Thyroid gland (tissue), 4 donors: ENCODE measurements at regions not wholly inside any gene's neighbourhood (a gene's known extent, or its start where the extent isn't known, plus 50 kb on each side); places are given as distances from the start of the nearest gene placed in this dataset.

Experiments
- DNase-seq, 2 donors: peaks; one replicate each; pipeline ENCODE4 v3.0.0-alpha.2; 2019
- H3K27ac ChIP-seq, 3 donors: fragments of 200-600 bp; sonication (generic); 1 replicate in 2 of 3; 2 replicates in 1 of 3; pipeline ENCODE4 v1.5.1; 2016 to 2019; ENCODE audit warnings: mild to moderate bottlenecking in 1 of 3, moderate library complexity in 1 of 3
- H3K27me3 ChIP-seq: fragments of 200-600 bp; sonication (generic); one replicate; pipeline ENCODE4 v1.5.1; 2019
- H3K36me3 ChIP-seq, 2 donors: fragments of 200-600 bp; sonication (generic); one replicate each; pipeline ENCODE4 v1.5.1; 2016 to 2019
- H3K4me1 ChIP-seq, 2 donors: fragments of 200-600 bp; sonication (generic); one replicate each; pipeline ENCODE4 v1.5.1; 2017 to 2019
- H3K4me3 ChIP-seq, 3 donors: fragments of 200-600 bp; sonication (generic); replicated peaks in 1 of 3; 1 replicate in 2 of 3; 2 replicates in 1 of 3; pipeline ENCODE4 v1.5.1; 2016; ENCODE audit warnings: mild to moderate bottlenecking in 1 of 3
- H3K9me3 ChIP-seq: fragments of 200-600 bp; sonication (generic); one replicate; pipeline ENCODE4 v1.5.1; 2017
- CTCF ChIP-seq, 6 experiments: fragments of 200-600 bp in 3 of 6; fragments of 450-650 bp in 3 of 6; sonication (generic) in 3 of 6; IDR thresholded peaks; one replicate each; pipeline ENCODE4 v1.5.1; 2016 to 2019; ENCODE audit warnings: antibody characterized with exemption in 6 of 6, mild to moderate bottlenecking in 2 of 6, inconsistent platforms in 1 of 6, moderate library complexity in 1 of 6
- POLR2A ChIP-seq, 2 donors: fragments of 450-650 bp; IDR thresholded peaks; one replicate each; pipeline ENCODE4 v1.6.1; 2017; ENCODE audit warnings: antibody characterized with exemption in 2 of 2, mild to moderate bottlenecking in 2 of 2, moderate library complexity in 1 of 2
- WGBS, 2 donors: methylation state at CpG; one replicate each; pipeline ENCODE4 v1.1.5; 2017; 5-methylcytosine and 5-hydroxymethylcytosine counted together
- intact Hi-C: fragments of 100-400 bp; cut with DNase I; formaldehyde crosslinking; loops from one replicate; pipeline ENCODE4 v1.15.1; 2023

- no peak for TF ChIP-seq POLR2A (IDR thresholded peaks at IDR 0.05)
- no peak for TF ChIP-seq CTCF (IDR thresholded peaks at IDR 0.05)
- 78 to 85% methylated on average over 2 of the region's 2 CpGs for whole genome bisulfite sequencing, 2 donors
- Histone ChIP-seq H3K4me3 (no peak overlapping the region), H3K27me3 (no peaks in the 10 kb centered on the region), H3K36me3 (no peaks in the 10 kb centered on the region), H3K4me1 (peaks cover 0 to 1% of the 10 kb centered on the region in 2 donors), H3K9me3 (no peaks in the 10 kb centered on the region), H3K27ac (no peak overlapping the region)
- no peak for DNase-seq
- intact Hi-C loops, result loop anchor here (10.0 kb wide), 1 partner anchor 217 kb away; no protein-coding TSS in a partner anchor
Measured at GRCh38 chr1:165147799-165148198, 208.7 kb downstream of the LMX1A start.

- TF ChIP-seq CTCF (IDR thresholded peaks at IDR 0.05) (peak; percentile 35 to 81 (median 63)), POLR2A (IDR thresholded peaks at IDR 0.05) (no peak)
- H3K27ac ChIP-seq, result no peak overlapping the region
- peak; percentile 60 to 72 for DNase-seq
- H3K4me3 ChIP-seq, result no peak overlapping the region
- no peaks in the 10 kb centered on the region for H3K4me1 ChIP-seq
- 21 to 22% methylated on average over 12 of the region's 12 CpGs for WGBS, 2 donors
- H3K9me3 ChIP-seq, result no peaks in the 10 kb centered on the region
- H3K27me3 ChIP-seq, result no peaks in the 10 kb centered on the region
- intact Hi-C loops, result loop anchor here (10.0 kb wide), 1 partner anchor 220 kb away; no protein-coding TSS in a partner anchor
- H3K36me3 ChIP-seq, result no peaks in the 10 kb centered on the region
Measured at GRCh38 chr1:165144757-165145397, 211.6 kb downstream of the LMX1A start.

GRCh38 chr1:165143437-165144065 is 213.0 kb downstream of the LMX1A start:
- TF ChIP-seq POLR2A (IDR thresholded peaks at IDR 0.05) (no peak), CTCF (IDR thresholded peaks at IDR 0.05) (peak in 4 of 6 experiments; percentile 6 to 45 (median 34))
- 46 to 50% methylated on average over 4 of the region's 4 CpGs for WGBS, 2 donors
- no peaks in the 10 kb centered on the region for H3K9me3 ChIP-seq
- no peaks in the 10 kb centered on the region for H3K36me3 ChIP-seq
- no peak overlapping the region for H3K4me3 ChIP-seq
- no peaks in the 10 kb centered on the region for H3K4me1 ChIP-seq
- intact Hi-C loops, result loop anchor here (10.0 kb wide), 1 partner anchor 221 kb away; no protein-coding TSS in a partner anchor
- no peaks in the 10 kb centered on the region for H3K27me3 ChIP-seq
- H3K27ac ChIP-seq, result no peak overlapping the region
- DNase-seq, result no peak

- H3K4me3 ChIP-seq, result no peak overlapping the region
- no peaks in the 10 kb centered on the region for H3K9me3 ChIP-seq
- intact Hi-C loops, result no loop called here
- no peaks in the 10 kb centered on the region for H3K4me1 ChIP-seq
- TF ChIP-seq CTCF (IDR thresholded peaks at IDR 0.05) (no peak), POLR2A (IDR thresholded peaks at IDR 0.05) (no peak)
- no peaks in the 10 kb centered on the region for H3K36me3 ChIP-seq
- no peak overlapping the region for H3K27ac ChIP-seq
- no peaks in the 10 kb centered on the region for H3K27me3 ChIP-seq
- DNase-seq, result no peak
- 76 to 81% methylated on average over 1 of the region's 1 CpG for WGBS, 2 donors
Measured at GRCh38 chr1:165138960-165139359, 217.6 kb downstream of the LMX1A start.
